ENCODE measurements at regions not wholly inside any gene's neighbourhood (a gene's known extent, or its start where the extent isn't known, plus 50 kb on each side); places are given as distances from the start of the nearest gene placed in this dataset.
"Not testable (repeated sequence)": the region's sequence is repeated elsewhere in the genome, so short reads cannot be mapped to it uniquely, and the experiment has no call there.

- no peaks in the 10 kb centered on the region for H3K36me3 ChIP-seq
- H3K4me1 ChIP-seq, result peaks cover 10% of the 10 kb centered on the region
- no peak for DNase-seq (ENCODE audit: low spot score)
- peaks cover 43% of the 10 kb centered on the region for H3K4me1 Mint-ChIP-seq
- peak overlapping the region; percentile 1 for H2AFZ ChIP-seq (replicated peaks)
- no peaks in the 10 kb centered on the region for H3K27me3 ChIP-seq
- no peaks in the 10 kb centered on the region for H3K79me2 ChIP-seq (ENCODE audit: low read depth)
- no peak overlapping the region for H3K9ac ChIP-seq
- H3K27ac Mint-ChIP-seq, result peak overlapping the region; percentile 27
- TF ChIP-seq EZH2phosphoT487 (IDR thresholded peaks at IDR 0.05) (no peak), EZH2 (IDR thresholded peaks at IDR 0.05) (no peak), CTCF (IDR thresholded peaks at IDR 0.05) (peak; percentile 45)
- H3K4me3 Mint-ChIP-seq, result no peak overlapping the region
- H3K4me2 ChIP-seq, result no peak overlapping the region
- no peak overlapping the region for H3K27ac ChIP-seq
- peaks cover 3% of the 10 kb centered on the region for H3K36me3 Mint-ChIP-seq
- no peaks in the 10 kb centered on the region for H4K20me1 ChIP-seq (ENCODE audit: low read depth)
- H3K4me3 ChIP-seq, result no peak overlapping the region
- no peaks in the 10 kb centered on the region for H3F3A ChIP-seq (ENCODE audit: low read depth)
- peaks cover 14% of the 10 kb centered on the region for H3K9me3 Mint-ChIP-seq
- H3K27me3 Mint-ChIP-seq (ENCODE audit: insufficient read depth, low read depth), result no peaks in the 10 kb centered on the region
- H3K9me3 ChIP-seq (ENCODE audit: low read depth), result no peaks in the 10 kb centered on the region
Measured at GRCh38 chr6:98054453-98054852, 771.4 kb upstream of the MMS22L start.

GRCh38 chr6:98056955-98057354 lies 773.9 kb upstream of the MMS22L start:
- H3F3A ChIP-seq (ENCODE audit: low read depth), result no peaks in the 10 kb centered on the region
- no peaks in the 10 kb centered on the region for H3K36me3 ChIP-seq
- Mint-ChIP-seq H3K4me3 (peak overlapping the region; percentile 1), H3K4me1 (peaks cover 43% of the 10 kb centered on the region), H3K9me3 (peaks cover 18% of the 10 kb centered on the region), H3K27ac (peak overlapping the region; percentile 98), H3K36me3 (no peaks in the 10 kb centered on the region), H3K27me3 (ENCODE audit: insufficient read depth, low read depth) (peaks cover 3% of the 10 kb centered on the region)
- H3K27ac ChIP-seq, result no peak overlapping the region
- H3K4me3 ChIP-seq, result no peak overlapping the region
- H4K20me1 ChIP-seq (ENCODE audit: low read depth), result no peaks in the 10 kb centered on the region
- no peak overlapping the region for H3K9ac ChIP-seq
- H3K4me2 ChIP-seq, result no peak overlapping the region
- no peaks in the 10 kb centered on the region for H3K9me3 ChIP-seq (ENCODE audit: low read depth)
- peak overlapping the region; percentile 59 for H2AFZ ChIP-seq (replicated peaks)
- H3K4me1 ChIP-seq, result peaks cover 10% of the 10 kb centered on the region
- no peaks in the 10 kb centered on the region for H3K79me2 ChIP-seq (ENCODE audit: low read depth)
- no peak for DNase-seq (ENCODE audit: low spot score)
- no peak for TF ChIP-seq EZH2 (IDR thresholded peaks at IDR 0.05)
- TF ChIP-seq CTCF (IDR thresholded peaks at IDR 0.05), result no peak
- no peak for TF ChIP-seq EZH2phosphoT487 (IDR thresholded peaks at IDR 0.05)
- no peaks in the 10 kb centered on the region for H3K27me3 ChIP-seq

- Histone ChIP-seq H4K20me1 (ENCODE audit: low read depth) (no peaks in the 10 kb centered on the region), H3F3A (ENCODE audit: low read depth) (peaks cover 9% of the 10 kb centered on the region), H2AFZ (replicated peaks) (peak overlapping the region; percentile 72), H3K4me1 (peaks cover 16% of the 10 kb centered on the region), H3K9me3 (ENCODE audit: low read depth) (no peaks in the 10 kb centered on the region), H3K27me3 (no peaks in the 10 kb centered on the region), H3K27ac (no peak overlapping the region), H3K79me2 (ENCODE audit: low read depth) (no peaks in the 10 kb centered on the region), H3K36me3 (no peaks in the 10 kb centered on the region), H3K9ac (no peak overlapping the region), H3K4me3 (no peak overlapping the region), H3K4me2 (no peak overlapping the region)
- Mint-ChIP-seq H3K9me3 (peaks cover 13% of the 10 kb centered on the region), H3K4me1 (peaks cover 12% of the 10 kb centered on the region), H3K27me3 (ENCODE audit: insufficient read depth, low read depth) (no peaks in the 10 kb centered on the region), H3K4me3 (no peak overlapping the region), H3K36me3 (no peaks in the 10 kb centered on the region), H3K27ac (peak overlapping the region; percentile 2)
- no peak for TF ChIP-seq CTCF (IDR thresholded peaks at IDR 0.05)
- no peak for TF ChIP-seq EZH2phosphoT487 (IDR thresholded peaks at IDR 0.05)
- no peak for TF ChIP-seq EZH2 (IDR thresholded peaks at IDR 0.05)
- peak; percentile 34 for DNase-seq (ENCODE audit: low spot score)
Measured at GRCh38 chr6:98067375-98067774, 767.0 kb upstream of the POU3F2 start.

GRCh38 chr6:98088537-98088936 lies 745.8 kb upstream of the POU3F2 start:
- H3K4me2 ChIP-seq; H3K4me1 ChIP-seq; H3K79me2 ChIP-seq (ENCODE audit: low read depth); H3K36me3 ChIP-seq; DNase-seq (ENCODE audit: low spot score); H3K27ac Mint-ChIP-seq; H3K27me3 ChIP-seq; H3K27me3 Mint-ChIP-seq (ENCODE audit: insufficient read depth, low read depth); H3K9ac ChIP-seq; H3K9me3 ChIP-seq (ENCODE audit: low read depth); H2AFZ ChIP-seq (replicated peaks); H3F3A ChIP-seq (ENCODE audit: low read depth); H4K20me1 ChIP-seq (ENCODE audit: low read depth); H3K4me3 ChIP-seq; H3K27ac ChIP-seq; H3K4me3 Mint-ChIP-seq: not testable (repeated sequence)
- H3K9me3 Mint-ChIP-seq, result peaks cover 34% of the 10 kb centered on the region
- peaks cover 11% of the 10 kb centered on the region for H3K4me1 Mint-ChIP-seq
- H3K36me3 Mint-ChIP-seq, result peaks cover 15% of the 10 kb centered on the region

Measured in neural progenitor cell (in vitro differentiated cells).